Type B pancreatic cell (in vitro differentiated cells): ENCODE measurements at regions not wholly inside any gene's neighbourhood (a gene's known extent, or its start where the extent isn't known, plus 50 kb on each side); places are given as distances from the start of the nearest gene placed in this dataset.

Source experiments
- DNase-seq: peaks from one replicate; pipeline ENCODE4 v3.0.0; 2021; ENCODE audit warnings: mixed read lengths; ENCODE audit not compliant: unreplicated experiment; ENCODE audit errors: extremely low spot score
- H3K27ac Mint-ChIP-seq: 2 replicates; pipeline ENCODE4 v1.8.0; 2021; ENCODE audit warnings: mild to moderate bottlenecking, mixed read lengths
- H3K27me3 Mint-ChIP-seq: 2 replicates; pipeline ENCODE4 v1.8.0; 2021; ENCODE audit warnings: mixed read lengths
- H3K36me3 Mint-ChIP-seq: 2 replicates; pipeline ENCODE4 v1.8.0; 2021; ENCODE audit warnings: mixed read lengths
- H3K4me1 Mint-ChIP-seq: one replicate; pipeline ENCODE4 v1.8.0; 2021; ENCODE audit warnings: mixed read lengths; ENCODE audit not compliant: unreplicated experiment
- H3K4me3 Mint-ChIP-seq: 2 replicates; pipeline ENCODE4 v1.8.0; 2021; ENCODE audit warnings: mild to moderate bottlenecking, mixed read lengths
- H3K9me3 Mint-ChIP-seq: 2 replicates; pipeline ENCODE4 v1.8.0; 2021; ENCODE audit warnings: mixed read lengths
- CTCF ChIP-seq: fragments of 200-600 bp; sonication (generic); conservative IDR thresholded peaks from 2 replicates; pipeline ENCODE4 v1.5.0; 2021; ENCODE audit warnings: antibody characterized with exemption, mild to moderate bottlenecking

GRCh38 chr15:62447742-62448141, 282.7 kb upstream of the C2CD4B start:
- Mint-ChIP-seq H3K4me3 (no peak overlapping the region), H3K9me3 (no peaks in the 10 kb centered on the region), H3K36me3 (no peaks in the 10 kb centered on the region), H3K4me1 (peaks cover 22% of the 10 kb centered on the region), H3K27ac (no peak overlapping the region), H3K27me3 (no peaks in the 10 kb centered on the region)
- TF ChIP-seq CTCF, result no peak
- no peak for DNase-seq

GRCh38 chr15:62449638-62450037, 284.6 kb upstream of the C2CD4B start:
- H3K4me3 Mint-ChIP-seq, result no peak overlapping the region
- no peak for TF ChIP-seq CTCF
- no peak overlapping the region for H3K27ac Mint-ChIP-seq
- no peaks in the 10 kb centered on the region for H3K36me3 Mint-ChIP-seq
- peaks cover 30% of the 10 kb centered on the region for H3K4me1 Mint-ChIP-seq
- H3K27me3 Mint-ChIP-seq, result no peaks in the 10 kb centered on the region
- no peaks in the 10 kb centered on the region for H3K9me3 Mint-ChIP-seq
- no peak for DNase-seq

GRCh38 chr15:62450061-62450460, 285.0 kb upstream of the C2CD4B start:
- H3K27ac Mint-ChIP-seq, result no peak overlapping the region
- H3K4me1 Mint-ChIP-seq, result peaks cover 34% of the 10 kb centered on the region
- no peaks in the 10 kb centered on the region for H3K27me3 Mint-ChIP-seq
- no peaks in the 10 kb centered on the region for H3K9me3 Mint-ChIP-seq
- TF ChIP-seq CTCF, result no peak
- H3K36me3 Mint-ChIP-seq, result no peaks in the 10 kb centered on the region
- no peak overlapping the region for H3K4me3 Mint-ChIP-seq
- DNase-seq, result no peak

GRCh38 chr15:62452026-62452425, 286.9 kb upstream of the C2CD4B start:
- no peak for TF ChIP-seq CTCF
- H3K27me3 Mint-ChIP-seq, result peaks cover 3% of the 10 kb centered on the region
- H3K4me1 Mint-ChIP-seq, result peaks cover 52% of the 10 kb centered on the region
- no peak overlapping the region for H3K27ac Mint-ChIP-seq
- no peak for DNase-seq
- no peak overlapping the region for H3K4me3 Mint-ChIP-seq
- H3K36me3 Mint-ChIP-seq, result peaks cover 3% of the 10 kb centered on the region
- H3K9me3 Mint-ChIP-seq, result no peaks in the 10 kb centered on the region

GRCh38 chr15:62452667-62453066, 287.6 kb upstream of the C2CD4B start:
- H3K36me3 Mint-ChIP-seq, result peaks cover 3% of the 10 kb centered on the region
- H3K9me3 Mint-ChIP-seq, result no peaks in the 10 kb centered on the region
- no peak for TF ChIP-seq CTCF
- peaks cover 57% of the 10 kb centered on the region for H3K4me1 Mint-ChIP-seq
- DNase-seq, result no peak
- H3K27ac Mint-ChIP-seq, result no peak overlapping the region
- H3K27me3 Mint-ChIP-seq, result peaks cover 3% of the 10 kb centered on the region
- no peak overlapping the region for H3K4me3 Mint-ChIP-seq

- Mint-ChIP-seq H3K4me3 (no peak overlapping the region), H3K27me3 (peaks cover 3% of the 10 kb centered on the region), H3K27ac (no peak overlapping the region), H3K9me3 (no peaks in the 10 kb centered on the region), H3K36me3 (peaks cover 3% of the 10 kb centered on the region), H3K4me1 (peaks cover 54% of the 10 kb centered on the region)
- no peak for TF ChIP-seq CTCF
- no peak for DNase-seq
These were observed 288.3 kb upstream of the C2CD4B start for GRCh38 chr15:62453375-62453774.
